ENCODE measurements at regions not wholly inside any gene's neighbourhood (a gene's known extent, or its start where the extent isn't known, plus 50 kb on each side); places are given as distances from the start of the nearest gene placed in this dataset.

DNA sequence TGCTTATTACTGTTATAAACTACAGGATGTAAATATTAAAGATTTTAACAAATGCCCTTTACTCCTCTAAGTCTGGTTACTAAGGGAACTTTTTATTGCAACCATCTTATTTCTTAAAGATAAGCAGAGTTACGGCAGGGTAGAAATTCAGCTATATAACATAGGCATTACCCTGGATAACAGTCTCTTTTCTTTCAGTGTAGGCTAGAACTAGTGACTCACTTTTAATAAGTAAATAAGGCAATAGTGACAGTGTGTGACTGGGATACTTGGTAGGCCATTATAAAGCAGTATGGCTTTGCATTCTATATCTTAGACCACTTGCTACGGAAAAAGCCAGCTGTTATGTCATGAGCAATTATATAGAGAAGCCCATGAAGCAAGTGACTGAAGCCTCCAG is 1041.0 kb upstream of the NRXN1 start:
- TF ChIP-seq, protein P1, sequence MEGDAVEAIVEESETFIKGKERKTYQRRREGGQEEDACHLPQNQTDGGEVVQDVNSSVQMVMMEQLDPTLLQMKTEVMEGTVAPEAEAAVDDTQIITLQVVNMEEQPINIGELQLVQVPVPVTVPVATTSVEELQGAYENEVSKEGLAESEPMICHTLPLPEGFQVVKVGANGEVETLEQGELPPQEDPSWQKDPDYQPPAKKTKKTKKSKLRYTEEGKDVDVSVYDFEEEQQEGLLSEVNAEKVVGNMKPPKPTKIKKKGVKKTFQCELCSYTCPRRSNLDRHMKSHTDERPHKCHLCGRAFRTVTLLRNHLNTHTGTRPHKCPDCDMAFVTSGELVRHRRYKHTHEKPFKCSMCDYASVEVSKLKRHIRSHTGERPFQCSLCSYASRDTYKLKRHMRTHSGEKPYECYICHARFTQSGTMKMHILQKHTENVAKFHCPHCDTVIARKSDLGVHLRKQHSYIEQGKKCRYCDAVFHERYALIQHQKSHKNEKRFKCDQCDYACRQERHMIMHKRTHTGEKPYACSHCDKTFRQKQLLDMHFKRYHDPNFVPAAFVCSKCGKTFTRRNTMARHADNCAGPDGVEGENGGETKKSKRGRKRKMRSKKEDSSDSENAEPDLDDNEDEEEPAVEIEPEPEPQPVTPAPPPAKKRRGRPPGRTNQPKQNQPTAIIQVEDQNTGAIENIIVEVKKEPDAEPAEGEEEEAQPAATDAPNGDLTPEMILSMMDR (IDR thresholded peaks at IDR 0.05 in 4 of 5, conservative IDR thresholded peaks at IDR 0.05 in 1 of 5) = no peak
- TF ChIP-seq POLR2A (IDR thresholded peaks at IDR 0.05) = no peak

Data from gastrocnemius medialis (tissue), 4 donors.